Gastrocnemius medialis (tissue), 4 donors: ENCODE measurements at regions not wholly inside any gene's neighbourhood (a gene's known extent, or its start where the extent isn't known, plus 50 kb on each side); places are given as distances from the start of the nearest gene placed in this dataset.
"Not testable (repeated sequence)": the region's sequence is repeated elsewhere in the genome, so short reads cannot be mapped to it uniquely, and the experiment has no call there.

Experiments used
- ATAC-seq, 2 donors: fragments of 150-250 bp; one replicate each; pipeline ENCODE4 v1.9.1; 2016
- DNase-seq, 2 donors: peaks; one replicate each; pipeline ENCODE4 v3.0.0-alpha.2; 2019
- H3K27ac ChIP-seq, 4 donors: fragments of 200-600 bp; sonication (generic); 1 replicate in 1 of 4; 2 replicates in 3 of 4; pipeline ENCODE4 v1.5.1; 2016 to 2018; ENCODE audit warnings: mild to moderate bottlenecking in 2 of 4, moderate library complexity in 1 of 4
- H3K27me3 ChIP-seq, 3 donors: fragments of 200-600 bp; sonication (generic) in 2 of 3; 1 replicate in 1 of 3; 2 replicates in 2 of 3; pipeline versions ENCODE4 v1.5.1 to v1.6.0; 2016 to 2019; ENCODE audit warnings: mild to moderate bottlenecking in 1 of 3, moderate library complexity in 1 of 3
- H3K36me3 ChIP-seq, 2 donors: fragments of 200-600 bp; sonication (generic) in 1 of 2; one replicate each; pipeline ENCODE4 v1.5.1; 2017 to 2018
- H3K4me1 ChIP-seq, 2 donors: fragments of 200-600 bp; sonication (generic) in 1 of 2; one replicate each; pipeline ENCODE4 v1.5.1; 2016 to 2017; ENCODE audit warnings: mild to moderate bottlenecking in 2 of 2
- H3K4me3 ChIP-seq, 4 donors: fragments of 200-600 bp; sonication (generic) in 3 of 4; 1 replicate in 1 of 4; 2 replicates in 3 of 4; pipeline ENCODE4 v1.5.1; 2016 to 2019; ENCODE audit warnings: mild to moderate bottlenecking in 2 of 4
- H3K9me3 ChIP-seq, 3 donors: fragments of 200-600 bp; sonication (generic) in 2 of 3; 1 replicate in 1 of 3; 2 replicates in 2 of 3; pipeline ENCODE4 v1.5.1; 2016 to 2019
- POLR2A ChIP-seq, 2 donors: fragments of 450-650 bp; IDR thresholded peaks; one replicate each; pipeline ENCODE4 v1.6.1; 2017; ENCODE audit warnings: antibody characterized with exemption in 2 of 2, mild to moderate bottlenecking in 2 of 2, moderate library complexity in 2 of 2
- in situ Hi-C, 4 donors: fragments of 200-750 bp; cut with MboI; loops; one replicate each; pipeline versions ENCODE4 v1.15.0 to v1.8.0; 2017; ENCODE audit warnings: low sequenced_read_pairs in 4 of 4
- intact Hi-C: fragments of 100-400 bp; cut with DNase I; formaldehyde crosslinking; loops from one replicate; pipeline ENCODE4 v1.15.1; 2023; ENCODE audit warnings: low total_unique reads
- TF ChIP-seq, protein P1 (sequence below), 5 experiments: fragments of 450-650 bp in 3 of 5; fragments of 200-600 bp in 2 of 5; sonication (generic) in 2 of 5; IDR thresholded peaks in 4 of 5; conservative IDR thresholded peaks in 1 of 5; 1 replicate in 4 of 5; 2 replicates in 1 of 5; pipeline ENCODE4 v1.5.1; 2016 to 2019; ENCODE audit warnings: antibody characterized with exemption in 5 of 5, mild to moderate bottlenecking in 3 of 5, moderate library complexity in 3 of 5

DNA sequence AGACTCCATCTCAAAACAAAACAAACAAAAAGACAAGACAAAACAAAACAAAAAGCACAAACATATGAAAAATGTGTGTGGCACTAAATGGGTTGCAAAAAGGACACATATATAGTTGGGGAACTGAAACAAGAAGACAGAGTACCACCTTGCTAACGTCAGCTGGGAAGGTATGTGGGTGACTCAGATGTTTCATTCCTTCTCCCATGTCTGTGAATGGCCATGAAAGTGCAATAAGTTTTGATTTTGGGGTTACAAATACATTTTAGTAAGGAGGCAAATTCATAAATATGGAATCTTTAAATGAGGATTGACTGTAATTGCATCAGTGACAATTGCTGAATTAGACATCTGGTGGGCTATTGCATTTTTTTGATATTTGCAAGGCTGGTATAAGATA lies 81.6 kb upstream of the KLF4 start:
- DNase-seq (no peak), ATAC-seq (no peak)
- Histone ChIP-seq H3K27me3 (no peaks in the 10 kb centered on the region), H3K4me1 (no peaks in the 10 kb centered on the region), H3K9me3 (no peaks in the 10 kb centered on the region), H3K36me3 (no peaks in the 10 kb centered on the region), H3K4me3 (no peak overlapping the region), H3K27ac (no peak overlapping the region)
- in situ Hi-C loops (loop anchor here in 1 of 4 donors (25.0 kb wide), 1 partner anchor 91 kb away; no protein-coding TSS in a partner anchor), intact Hi-C loops (no loop called here)
- TF ChIP-seq, protein P1, sequence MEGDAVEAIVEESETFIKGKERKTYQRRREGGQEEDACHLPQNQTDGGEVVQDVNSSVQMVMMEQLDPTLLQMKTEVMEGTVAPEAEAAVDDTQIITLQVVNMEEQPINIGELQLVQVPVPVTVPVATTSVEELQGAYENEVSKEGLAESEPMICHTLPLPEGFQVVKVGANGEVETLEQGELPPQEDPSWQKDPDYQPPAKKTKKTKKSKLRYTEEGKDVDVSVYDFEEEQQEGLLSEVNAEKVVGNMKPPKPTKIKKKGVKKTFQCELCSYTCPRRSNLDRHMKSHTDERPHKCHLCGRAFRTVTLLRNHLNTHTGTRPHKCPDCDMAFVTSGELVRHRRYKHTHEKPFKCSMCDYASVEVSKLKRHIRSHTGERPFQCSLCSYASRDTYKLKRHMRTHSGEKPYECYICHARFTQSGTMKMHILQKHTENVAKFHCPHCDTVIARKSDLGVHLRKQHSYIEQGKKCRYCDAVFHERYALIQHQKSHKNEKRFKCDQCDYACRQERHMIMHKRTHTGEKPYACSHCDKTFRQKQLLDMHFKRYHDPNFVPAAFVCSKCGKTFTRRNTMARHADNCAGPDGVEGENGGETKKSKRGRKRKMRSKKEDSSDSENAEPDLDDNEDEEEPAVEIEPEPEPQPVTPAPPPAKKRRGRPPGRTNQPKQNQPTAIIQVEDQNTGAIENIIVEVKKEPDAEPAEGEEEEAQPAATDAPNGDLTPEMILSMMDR (IDR thresholded peaks at IDR 0.05 in 4 of 5, conservative IDR thresholded peaks at IDR 0.05 in 1 of 5) = no peak

DNA sequence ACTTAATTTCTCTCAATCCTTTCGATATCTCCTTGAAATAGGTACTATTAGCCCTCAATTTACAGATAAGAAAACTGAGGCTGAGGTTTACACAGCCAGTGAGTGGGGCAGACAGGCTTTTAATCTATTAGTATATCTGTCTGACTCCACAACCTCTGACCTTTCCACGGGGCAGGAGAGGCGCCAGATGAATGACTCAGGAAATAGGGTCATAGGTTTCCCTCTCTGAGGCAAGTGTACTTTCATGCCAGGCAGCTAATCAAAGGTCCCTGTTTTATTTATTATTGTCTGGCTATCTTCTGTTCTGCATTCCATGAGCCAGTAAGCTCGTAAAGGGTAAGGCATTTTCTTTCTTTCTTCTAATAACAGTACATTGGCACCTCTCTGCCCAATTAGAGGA lies 79.6 kb upstream of the KLF4 start:
- Histone ChIP-seq H3K27ac (no peak overlapping the region), H3K36me3 (no peaks in the 10 kb centered on the region), H3K9me3 (no peaks in the 10 kb centered on the region), H3K4me1 (no peaks in the 10 kb centered on the region), H3K4me3 (no peak overlapping the region), H3K27me3 (no peaks in the 10 kb centered on the region)
- in situ Hi-C loops = loop anchor here in 1 of 4 donors (25.0 kb wide), 1 partner anchor 93 kb away; no protein-coding TSS in a partner anchor
- no peak for ATAC-seq
- no peak for TF ChIP-seq POLR2A (IDR thresholded peaks at IDR 0.05)
- TF ChIP-seq, protein P1 (IDR thresholded peaks at IDR 0.05 in 4 of 5, conservative IDR thresholded peaks at IDR 0.05 in 1 of 5) = no peak
- no peak for DNase-seq
- intact Hi-C loops = no loop called here

DNA sequence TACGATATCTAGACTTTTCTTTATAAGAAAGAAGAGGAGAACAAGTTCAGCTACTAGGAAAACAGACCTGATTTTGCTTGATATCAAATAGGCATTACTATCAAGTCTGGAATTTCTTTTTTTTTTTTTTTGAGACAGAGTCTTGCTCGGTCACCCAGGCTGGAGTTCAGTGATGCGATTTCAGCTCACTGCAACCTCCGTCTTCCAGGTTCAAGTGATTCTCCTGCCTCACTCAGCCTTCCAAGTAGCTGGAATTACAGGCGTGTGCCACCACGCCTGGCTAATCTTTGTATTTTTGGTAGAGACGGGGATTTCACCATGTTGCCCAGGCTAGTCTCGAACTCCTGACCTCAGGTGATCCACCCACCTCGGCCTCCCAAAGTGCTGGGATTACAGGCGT lies 78.8 kb upstream of the KLF4 start:
- in situ Hi-C loops = loop anchor here in 1 of 4 donors (25.0 kb wide), 1 partner anchor 94 kb away; no protein-coding TSS in a partner anchor
- H3K4me3 ChIP-seq, H3K27me3 ChIP-seq, ATAC-seq, DNase-seq, intact Hi-C loops, H3K36me3 ChIP-seq, H3K4me1 ChIP-seq, H3K27ac ChIP-seq, H3K9me3 ChIP-seq: not testable (repeated sequence)

DNA sequence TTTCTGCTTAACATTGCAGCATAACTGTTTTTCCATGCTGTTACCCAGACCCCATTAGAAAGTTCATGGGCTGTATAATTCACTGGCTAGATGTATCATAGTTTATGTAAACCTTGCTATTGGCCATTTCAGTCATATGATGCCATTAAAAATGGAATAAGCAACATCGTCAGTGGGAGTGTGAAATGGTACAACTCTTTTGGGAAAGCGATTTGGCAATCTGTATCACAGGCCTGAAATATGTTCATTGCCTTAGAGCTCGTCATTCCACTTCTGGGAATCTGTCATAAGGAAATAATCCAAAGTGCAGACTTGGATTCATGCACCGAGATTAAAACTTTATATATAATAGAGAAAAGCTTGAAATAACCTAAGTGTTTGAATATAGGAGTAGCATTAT lies 77.9 kb upstream of the KLF4 start:
- ATAC-seq = no peak
- H3K36me3 ChIP-seq = no peaks in the 10 kb centered on the region
- no peaks in the 10 kb centered on the region for H3K27me3 ChIP-seq
- no peak for DNase-seq
- TF ChIP-seq POLR2A (IDR thresholded peaks at IDR 0.05) = no peak
- TF ChIP-seq, protein P1 (IDR thresholded peaks at IDR 0.05 in 4 of 5, conservative IDR thresholded peaks at IDR 0.05 in 1 of 5) = no peak
- intact Hi-C loops = no loop called here
- H3K27ac ChIP-seq = no peak overlapping the region
- H3K4me3 ChIP-seq = no peak overlapping the region
- H3K9me3 ChIP-seq = no peaks in the 10 kb centered on the region
- in situ Hi-C loops = loop anchor here in 1 of 4 donors (25.0 kb wide), 1 partner anchor 95 kb away; no protein-coding TSS in a partner anchor
- H3K4me1 ChIP-seq = no peaks in the 10 kb centered on the region

DNA sequence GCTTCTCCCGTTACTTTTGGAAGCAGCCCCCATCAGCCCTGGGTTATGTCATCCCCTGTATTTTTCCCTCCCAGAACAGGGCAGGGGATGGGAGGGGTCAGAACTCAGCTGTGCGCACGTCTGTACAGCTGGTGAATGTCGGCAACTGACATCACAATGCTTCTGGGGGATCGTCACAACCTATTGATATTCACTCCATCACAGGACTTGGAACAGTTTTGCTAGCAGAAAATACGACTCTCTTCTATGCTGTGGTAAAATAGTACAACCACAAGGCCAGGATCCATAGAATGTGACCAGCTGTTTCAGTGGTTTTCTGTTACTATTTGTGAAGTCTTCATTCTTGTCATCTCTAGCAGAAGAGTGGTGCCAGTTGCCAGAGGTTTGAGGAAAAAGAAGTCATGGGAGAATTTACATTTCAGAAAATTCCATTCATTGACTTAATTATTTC lies 77.1 kb upstream of the KLF4 start:
- intact Hi-C loops = no loop called here
- Histone ChIP-seq H3K27ac (no peak overlapping the region), H3K27me3 (no peaks in the 10 kb centered on the region), H3K9me3 (no peaks in the 10 kb centered on the region), H3K4me1 (no peaks in the 10 kb centered on the region), H3K4me3 (no peak overlapping the region), H3K36me3 (no peaks in the 10 kb centered on the region)
- ATAC-seq (no peak), DNase-seq (no peak)
- TF ChIP-seq, protein P1 (IDR thresholded peaks at IDR 0.05 in 4 of 5, conservative IDR thresholded peaks at IDR 0.05 in 1 of 5) = no peak
- no peak for TF ChIP-seq POLR2A (IDR thresholded peaks at IDR 0.05)
- in situ Hi-C loops = loop anchor here in 1 of 4 donors (25.0 kb wide), 1 partner anchor 96 kb away; no protein-coding TSS in a partner anchor
